Colon (tissue), 2 donors: ENCODE measurements at regions not wholly inside any gene's neighbourhood (a gene's known extent, or its start where the extent isn't known, plus 50 kb on each side); places are given as distances from the start of the nearest gene placed in this dataset.
"Not testable (repeated sequence)": the region's sequence is repeated elsewhere in the genome, so short reads cannot be mapped to it uniquely, and the experiment has no call there.

ENCODE experiments used
- FAIRE-seq: peaks from 2 replicates; lab custom pipeline; 2012; peaks lifted over from hg19 to GRCh38; lab: Jason Lieb, UNC
- donor health status: control.
- donor health status: control.

GRCh38 chr15:35929740-35930444 lies 383.9 kb upstream of the DPH6 start:
- no peak for FAIRE-seq

DNA sequence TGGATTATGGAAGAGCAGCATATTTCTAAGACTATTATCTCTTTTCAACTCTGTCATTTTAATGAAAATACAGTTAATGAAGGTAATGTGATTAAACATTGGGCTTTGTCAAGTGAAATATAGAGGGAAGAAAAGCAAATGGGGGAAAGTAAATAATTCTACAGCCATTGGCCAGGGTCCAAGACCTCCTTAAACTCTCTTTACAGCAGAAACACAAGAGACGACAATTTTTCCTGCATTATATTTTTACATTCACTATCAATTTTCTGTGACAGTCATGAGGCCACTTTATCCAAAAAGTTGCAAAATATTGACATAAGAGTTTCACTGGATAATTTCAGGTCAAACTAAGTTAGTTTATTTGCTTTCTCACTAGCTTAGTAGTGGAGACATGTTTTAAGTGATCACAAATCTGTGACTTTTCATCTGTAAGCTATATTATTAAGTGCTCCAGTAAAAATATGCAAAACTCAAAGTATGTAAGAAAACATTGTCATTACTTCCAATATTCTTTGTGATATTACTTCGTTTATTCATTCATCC lies 385.9 kb upstream of the DPH6 start:
- no peak for FAIRE-seq

DNA sequence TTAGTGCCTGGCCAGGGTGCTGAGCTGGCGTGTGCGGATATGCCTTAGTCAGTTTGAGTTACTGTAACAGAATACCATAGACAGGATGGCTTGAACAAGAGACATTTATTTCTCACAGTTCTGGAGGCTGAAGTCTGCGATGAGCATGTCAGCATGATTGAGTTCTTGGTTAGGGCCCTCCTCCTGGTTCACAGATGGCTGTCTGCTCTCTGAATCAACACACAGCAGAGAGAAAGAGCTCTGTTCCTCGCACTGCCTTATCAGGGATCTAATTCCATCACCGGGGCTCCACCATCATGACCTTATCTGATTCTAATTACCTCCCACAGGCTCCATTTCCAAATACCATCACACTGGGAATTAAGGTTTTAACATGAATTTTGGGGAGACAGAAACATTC lies 386.6 kb upstream of the DPH6 start:
- FAIRE-seq: no peak

GRCh38 chr15:35933531-35933930 lies 387.6 kb upstream of the DPH6 start:
- FAIRE-seq: no peak

GRCh38 chr15:35934383-35935049 lies 388.6 kb upstream of the DPH6 start:
- FAIRE-seq: no peak

GRCh38 chr15:35936284-35936683 lies 390.3 kb upstream of the DPH6 start:
- no peak for FAIRE-seq

- no peak for FAIRE-seq
Observed at GRCh38 chr15:35937380-35937779, 391.4 kb upstream of the DPH6 start.

GRCh38 chr15:35944945-35945585 lies 399.1 kb upstream of the DPH6 start:
- FAIRE-seq: no peak

- no peak for FAIRE-seq
Observed at GRCh38 chr15:35953424-35953823, 407.5 kb upstream of the DPH6 start.

- no peak for FAIRE-seq
Observed at GRCh38 chr15:35956056-35956455, 410.1 kb upstream of the DPH6 start.

- FAIRE-seq: no peak
Observed at GRCh38 chr15:35958021-35958420, 412.1 kb upstream of the DPH6 start.

DNA sequence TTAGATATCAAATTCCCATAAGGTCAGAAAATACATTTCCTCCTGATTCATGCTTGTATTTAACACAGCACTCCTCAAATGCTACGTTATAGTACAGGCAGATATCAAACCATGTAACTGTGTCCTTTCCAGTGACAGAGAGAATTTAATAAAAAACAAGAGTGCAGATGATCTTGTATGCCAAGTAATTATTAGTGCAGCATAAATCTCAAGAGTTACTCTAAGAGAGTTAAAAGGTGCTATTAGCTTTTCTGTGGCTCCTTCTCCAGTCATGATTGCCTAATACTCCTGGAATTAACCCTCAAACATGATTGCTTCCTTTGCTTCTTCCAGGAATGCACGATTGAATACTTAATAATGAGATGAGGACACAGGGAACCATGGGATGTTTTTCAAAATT lies 413.0 kb upstream of the DPH6 start:
- FAIRE-seq: no peak

GRCh38 chr15:35963326-35963725 lies 417.4 kb upstream of the DPH6 start:
- no peak for FAIRE-seq

GRCh38 chr15:35966781-35967180 lies 420.8 kb upstream of the DPH6 start:
- FAIRE-seq: no peak

- not testable (repeated sequence) for FAIRE-seq
Observed at GRCh38 chr15:35967968-35968367, 422.0 kb upstream of the DPH6 start.

GRCh38 chr15:35973029-35973428 lies 427.1 kb upstream of the DPH6 start:
- no peak for FAIRE-seq

- no peak for FAIRE-seq
Observed at GRCh38 chr15:35974052-35974451, 428.1 kb upstream of the DPH6 start.

GRCh38 chr15:35975941-35976340 lies 430.0 kb upstream of the DPH6 start:
- no peak for FAIRE-seq

- FAIRE-seq: no peak
Observed at GRCh38 chr15:35979608-35980007, 433.6 kb upstream of the DPH6 start.

DNA sequence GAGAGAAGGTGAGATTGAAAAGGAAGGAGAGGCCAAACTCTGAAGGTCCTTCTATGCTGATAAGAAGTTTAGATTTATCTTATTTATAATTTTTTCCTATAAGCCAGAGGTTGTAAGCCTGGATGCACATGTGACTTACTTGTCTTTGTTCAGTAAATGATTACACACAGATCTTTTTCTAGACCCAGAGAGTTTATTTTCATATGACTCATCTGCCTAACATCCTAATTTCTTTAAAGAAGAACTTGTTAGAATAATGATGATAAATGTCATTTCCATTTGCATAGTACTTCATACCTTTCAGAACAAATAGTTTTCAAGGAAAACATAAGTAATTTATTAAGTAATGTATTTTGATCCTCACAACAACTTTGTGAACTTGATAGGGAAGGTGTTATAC lies 434.8 kb upstream of the DPH6 start:
- FAIRE-seq: no peak

GRCh38 chr15:35986191-35986721 lies 440.3 kb upstream of the DPH6 start:
- no peak for FAIRE-seq

DNA sequence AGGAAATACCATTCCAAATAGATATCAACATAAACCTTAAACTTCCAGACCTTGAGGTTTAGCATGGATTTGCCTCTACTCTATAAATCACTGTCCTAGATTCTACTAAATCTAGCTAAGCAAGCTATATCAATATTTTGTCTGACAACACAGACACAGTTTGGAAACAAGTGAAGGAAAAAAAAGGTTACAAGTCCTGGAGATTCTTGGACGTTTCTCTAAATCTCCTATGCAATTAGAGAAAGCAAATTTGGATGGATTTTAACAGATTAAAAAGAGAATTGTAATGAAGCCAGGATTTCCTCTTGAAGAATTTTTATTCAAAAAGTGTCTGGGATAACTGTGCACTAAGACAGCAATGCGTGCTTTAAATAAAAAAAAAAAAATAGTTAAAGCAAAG lies 441.1 kb upstream of the DPH6 start:
- no peak for FAIRE-seq

- no peak for FAIRE-seq
Observed at GRCh38 chr15:35991386-35991785, 445.4 kb upstream of the DPH6 start.
